ENCODE measurements at regions not wholly inside any gene's neighbourhood (a gene's known extent, or its start where the extent isn't known, plus 50 kb on each side); places are given as distances from the start of the nearest gene placed in this dataset.
A peak's percentile ranks its signal among the peaks of the same experiment; 100 is the strongest.

- no peaks in the 10 kb centered on the region for H3K36me3 Mint-ChIP-seq (ENCODE audit: unreplicated experiment)
- H3K9me3 Mint-ChIP-seq (ENCODE audit: unreplicated experiment): no peaks in the 10 kb centered on the region
- peaks cover 16% of the 10 kb centered on the region for H3K4me1 Mint-ChIP-seq (ENCODE audit: low read depth, unreplicated experiment)
- no peak for DNase-seq
- peak overlapping the region; percentile 13 for H3K27ac Mint-ChIP-seq (ENCODE audit: unreplicated experiment)
- no peak overlapping the region for H3K4me3 Mint-ChIP-seq (ENCODE audit: unreplicated experiment)
- TF ChIP-seq CTCF (IDR thresholded peaks at IDR 0.05; ENCODE audit: partially characterized antibody, unreplicated experiment): no peak
- H3K27me3 Mint-ChIP-seq (ENCODE audit: unreplicated experiment): peaks cover 2% of the 10 kb centered on the region
Measured at GRCh38 chr12:87152075-87152474, 877.1 kb downstream of the C12orf50 start.

- H3K4me3 Mint-ChIP-seq (ENCODE audit: unreplicated experiment): no peak overlapping the region
- no peak for TF ChIP-seq CTCF (IDR thresholded peaks at IDR 0.05; ENCODE audit: partially characterized antibody, unreplicated experiment)
Measured at GRCh38 chr12:87150969-87151662, 878.1 kb downstream of the C12orf50 start.

GRCh38 chr12:87142342-87142741 lies 886.2 kb upstream of the MGAT4C start:
- Mint-ChIP-seq H3K36me3 (ENCODE audit: unreplicated experiment) (no peaks in the 10 kb centered on the region), H3K27ac (ENCODE audit: unreplicated experiment) (no peak overlapping the region), H3K9me3 (ENCODE audit: unreplicated experiment) (no peaks in the 10 kb centered on the region), H3K27me3 (ENCODE audit: unreplicated experiment) (no peaks in the 10 kb centered on the region), H3K4me1 (ENCODE audit: low read depth, unreplicated experiment) (no peaks in the 10 kb centered on the region), H3K4me3 (ENCODE audit: unreplicated experiment) (no peak overlapping the region)
- DNase-seq: no peak
- TF ChIP-seq CTCF (IDR thresholded peaks at IDR 0.05; ENCODE audit: partially characterized antibody, unreplicated experiment): no peak

More at GRCh38 chr12:87150969-87151662, 878.1 kb downstream of the C12orf50 start:
- DNase-seq: no peak
- H3K27ac Mint-ChIP-seq (ENCODE audit: unreplicated experiment): peak overlapping the region; percentile 1
- H3K36me3 Mint-ChIP-seq (ENCODE audit: unreplicated experiment): no peaks in the 10 kb centered on the region
- no peaks in the 10 kb centered on the region for H3K9me3 Mint-ChIP-seq (ENCODE audit: unreplicated experiment)
- H3K27me3 Mint-ChIP-seq (ENCODE audit: unreplicated experiment): peaks cover 2% of the 10 kb centered on the region
- peaks cover 16% of the 10 kb centered on the region for H3K4me1 Mint-ChIP-seq (ENCODE audit: low read depth, unreplicated experiment)

GRCh38 chr12:87141091-87141490 lies 884.9 kb upstream of the MGAT4C start:
- no peak overlapping the region for H3K4me3 Mint-ChIP-seq (ENCODE audit: unreplicated experiment)
- no peaks in the 10 kb centered on the region for H3K36me3 Mint-ChIP-seq (ENCODE audit: unreplicated experiment)
- H3K9me3 Mint-ChIP-seq (ENCODE audit: unreplicated experiment): no peaks in the 10 kb centered on the region
- TF ChIP-seq CTCF (IDR thresholded peaks at IDR 0.05; ENCODE audit: partially characterized antibody, unreplicated experiment): no peak
- no peak overlapping the region for H3K27ac Mint-ChIP-seq (ENCODE audit: unreplicated experiment)
- no peak for DNase-seq
- H3K27me3 Mint-ChIP-seq (ENCODE audit: unreplicated experiment): no peaks in the 10 kb centered on the region
- no peaks in the 10 kb centered on the region for H3K4me1 Mint-ChIP-seq (ENCODE audit: low read depth, unreplicated experiment)

GRCh38 chr12:87140262-87140661 lies 884.1 kb upstream of the MGAT4C start:
- no peak overlapping the region for H3K4me3 Mint-ChIP-seq (ENCODE audit: unreplicated experiment)
- H3K27ac Mint-ChIP-seq (ENCODE audit: unreplicated experiment): no peak overlapping the region
- DNase-seq: no peak
- H3K4me1 Mint-ChIP-seq (ENCODE audit: low read depth, unreplicated experiment): no peaks in the 10 kb centered on the region
- TF ChIP-seq CTCF (IDR thresholded peaks at IDR 0.05; ENCODE audit: partially characterized antibody, unreplicated experiment): no peak
- H3K27me3 Mint-ChIP-seq (ENCODE audit: unreplicated experiment): no peaks in the 10 kb centered on the region
- no peaks in the 10 kb centered on the region for H3K36me3 Mint-ChIP-seq (ENCODE audit: unreplicated experiment)
- H3K9me3 Mint-ChIP-seq (ENCODE audit: unreplicated experiment): no peaks in the 10 kb centered on the region

Measured in glutamatergic neuron (in vitro differentiated cells).